K562 (cell line): ENCODE measurements at regions not wholly inside any gene's neighbourhood (a gene's known extent, or its start where the extent isn't known, plus 50 kb on each side); places are given as distances from the start of the nearest gene placed in this dataset.
A peak's percentile ranks its signal among the peaks of the same experiment; 100 is the strongest.

ENCODE experiments used
- ATAC-seq: fragments of 200-7000 bp; cut with Tn5 transposase; 3 replicates; pipeline ENCODE4 v1.9.1; 2020; ENCODE audit warnings: moderate library complexity
- BruUV-seq: library from RNA; stranded (reverse); fragments of 400-500 nt; replicated peaks from 2 replicates; lab custom pipeline; 2021; lab: Mats Ljungman, UMichigan
- CTCF ChIA-PET: fragments of 300-600 bp; formaldehyde crosslinking; extraction: SDS; loops from one replicate; lab custom pipeline; 2021; ENCODE audit warnings: low intra/inter-chr PET ratio; lab: Yijun Ruan, JAX
- POLR2A ChIA-PET: fragments of 300-600, 350-650 bp; sonication (Branson Sonifier 250); formaldehyde crosslinking; extraction: SDS; loops from one replicate; lab custom pipeline; 2021; ENCODE audit warnings: antibody characterized with exemption, inconsistent platforms; lab: Yijun Ruan, JAX
- DNase-seq, 4 experiments: peaks; one replicate each; pipeline versions ENCODE4 v3.0.0 to v3.0.0-alpha.2; 2011 to 2018; ENCODE audit warnings: low spot score in 3 of 4, mixed read lengths in 3 of 4; ENCODE audit errors: extremely low read depth in 1 of 4
- FAIRE-seq: peaks from 2 replicates; lab custom pipeline; 2011; peaks lifted over from hg19 to GRCh38; lab: Jason Lieb, UNC
- H2AFZ ChIP-seq: 2 replicates; pipeline ENCODE4 v1.6.0; 2011; ENCODE audit warnings: low read depth, low read length, control low read depth, inconsistent platforms
- H3K27ac ChIP-seq: fragments of 200-600 bp; 3 replicates; pipeline ENCODE4 v1.8.0; 2011; ENCODE audit warnings: low read depth, mild to moderate bottlenecking, control low read depth, inconsistent platforms, low read length, moderate library complexity, mixed read lengths; ENCODE audit errors: extremely low read depth
- H3K27me3 ChIP-seq, 2 experiments: fragments of 300-600 bp in 1 of 2; 2 replicates in 1 of 2; 3 replicates in 1 of 2; pipeline versions ENCODE4 v1.6.0 to v1.8.0; 2011; ENCODE audit warnings: inconsistent platforms in 2 of 2, low read length in 2 of 2, mild to moderate bottlenecking in 1 of 2, mixed read lengths in 1 of 2, moderate library complexity in 1 of 2; ENCODE audit not compliant: control insufficient read depth in 2 of 2, insufficient read depth in 2 of 2
- H3K36me3 ChIP-seq: fragments of 300-600 bp; 3 replicates; pipeline ENCODE4 v1.8.0; 2011; ENCODE audit warnings: mild to moderate bottlenecking, low read length, inconsistent platforms; ENCODE audit not compliant: control insufficient read depth, insufficient read depth
- H3K4me1 ChIP-seq, 2 experiments: fragments of 200-600 bp in 1 of 2; replicated peaks in 1 of 2; 2 replicates in 1 of 2; 3 replicates in 1 of 2; pipeline versions ENCODE4 v1.5.1 to v1.8.0; 2011; ENCODE audit warnings: inconsistent platforms in 2 of 2, low read length in 2 of 2, mild to moderate bottlenecking in 1 of 2, mixed read lengths in 1 of 2, moderate library complexity in 1 of 2; ENCODE audit not compliant: control insufficient read depth in 2 of 2, insufficient read depth in 2 of 2
- H3K4me2 ChIP-seq: 2 replicates; pipeline ENCODE4 v1.6.1; 2011; ENCODE audit warnings: low read length, control low read depth, inconsistent platforms, mixed read lengths; ENCODE audit not compliant: insufficient read depth
- H3K4me3 ChIP-seq: fragments of 200-600 bp; sonication (generic), shearing (Covaris generic); 2 replicates; pipeline ENCODE4 v1.5.1; 2016; ENCODE audit warnings: control low read depth, inconsistent platforms
- H3K79me2 ChIP-seq: fragments of 200-600 bp; 3 replicates; pipeline ENCODE4 v1.8.0; 2011; ENCODE audit warnings: low read length, inconsistent platforms; ENCODE audit not compliant: control insufficient read depth, insufficient read depth
- H3K9ac ChIP-seq, 2 experiments: 2 replicates each; pipeline versions ENCODE4 v1.6.0 to v1.6.1; 2011; ENCODE audit warnings: low read depth in 2 of 2, low read length in 2 of 2, control low read depth in 1 of 2, inconsistent platforms in 1 of 2, mild to moderate bottlenecking in 1 of 2, mixed read lengths in 1 of 2; ENCODE audit not compliant: insufficient read depth in 1 of 2
- H3K9me1 ChIP-seq: one replicate; pipeline ENCODE4 v1.6.0; 2011; ENCODE audit warnings: inconsistent platforms, mild to moderate bottlenecking, low read length, moderate library complexity; ENCODE audit not compliant: control insufficient read depth, insufficient read depth
- H3K9me3 ChIP-seq: replicated peaks from 2 replicates; pipeline ENCODE4 v1.5.1; 2011; ENCODE audit warnings: low read depth, low read length, inconsistent platforms; ENCODE audit not compliant: control insufficient read depth, insufficient read depth
- H4K20me1 ChIP-seq: replicated peaks from 2 replicates; pipeline ENCODE4 v1.6.1; 2011; ENCODE audit warnings: low read length, inconsistent platforms, mixed read lengths; ENCODE audit not compliant: control insufficient read depth, insufficient read depth
- CUX1 ChIP-seq: fragments of 200-800 bp; sonication (Bioruptor generic); IDR thresholded peaks from 2 replicates; pipeline ENCODE4 v1.6.1; 2016; ENCODE audit warnings: missing genetic modification characterization, missing compliant biosample characterization
- MGA ChIP-seq: fragments of 450-650 bp; IDR thresholded peaks from 2 replicates; pipeline ENCODE4 v1.6.1; 2016; ENCODE audit warnings: mild to moderate bottlenecking, moderate library complexity
- SMARCA4 ChIP-seq: fragments of 450-650 bp; IDR thresholded peaks from 2 replicates; pipeline ENCODE4 v1.6.1; 2016
- WGBS: fragments of 100-300 bp; shearing (Covaris generic); methylation state at CpG from one replicate; pipeline ENCODE4 v1.1.6; 2016; ENCODE audit warnings: low coverage, mixed read lengths; ENCODE audit not compliant: insufficient coverage; ENCODE audit errors: missing lambda C conversion rate; 5-methylcytosine and 5-hydroxymethylcytosine counted together
- in situ Hi-C: fragments of 300-500 bp; cut with MboI; formaldehyde crosslinking; loops from 4 replicates; pipeline ENCODE4 v1.15.0; 2018; ENCODE audit warnings: inconsistent platforms, mixed read lengths
- intact Hi-C: fragments of 100-400 bp; cut with micrococcal nuclease; formaldehyde crosslinking; loops from 2 replicates; pipeline ENCODE4 v1.14.2; 2022

GRCh38 chr13:58946274-58946673 is 1217.5 kb downstream of the DIAPH3 start (continued):
- TF ChIP-seq CUX1, result no peak

GRCh38 chr13:58949646-58950045 is 1214.1 kb downstream of the DIAPH3 start:
- BruUV-seq, result no TSS peak
- ATAC-seq (no peak), DNase-seq (peak in 1 of 4 experiments; percentile 1), FAIRE-seq (no peak)
- no peak overlapping the region for H3K27ac ChIP-seq
- no peaks in the 10 kb centered on the region for H4K20me1 ChIP-seq
- intact Hi-C loops (no loop called here), in situ Hi-C loops (no loop called here)
- H3K4me2 ChIP-seq, result no peak overlapping the region
- no peaks in the 10 kb centered on the region for H3K79me2 ChIP-seq
- H3K9me1 ChIP-seq, result no peaks in the 10 kb centered on the region
- CTCF ChIA-PET, result no interaction called here
- no peaks in the 10 kb centered on the region for H3K9me3 ChIP-seq
- H2AFZ ChIP-seq, result no peak overlapping the region
- POLR2A ChIA-PET, result no interaction called here
- H3K27me3 ChIP-seq, result no peaks in the 10 kb centered on the region
- no peak overlapping the region for H3K4me3 ChIP-seq
- no peak overlapping the region for H3K9ac ChIP-seq
- H3K36me3 ChIP-seq, result no peaks in the 10 kb centered on the region
- no peaks in the 10 kb centered on the region for H3K4me1 ChIP-seq
- 0% methylated on average over 7 of the region's 9 CpGs for WGBS
- no peak for TF ChIP-seq SMARCA4
- TF ChIP-seq MGA, result no peak
